ENCODE measurements at regions not wholly inside any gene's neighbourhood (a gene's known extent, or its start where the extent isn't known, plus 50 kb on each side); places are given as distances from the start of the nearest gene placed in this dataset.

GRCh38 chr1:55938376-55938850 lies 641.0 kb downstream of the PLPP3 start:
- no peaks in the 10 kb centered on the region for H3K23me2 ChIP-seq (ENCODE audit: insufficient read length, low read depth, low read length, poor library complexity, severe bottlenecking)
- H4K20me1 ChIP-seq (ENCODE audit: control insufficient read depth, insufficient read depth, insufficient read length): no peaks in the 10 kb centered on the region
- WGBS (ENCODE audit: extremely low coverage, insufficient read length, low lambda C conversion rate): no CpG with 5 or more reads among the region's 5 CpGs
- no peaks in the 10 kb centered on the region for H3K79me1 ChIP-seq (ENCODE audit: insufficient read depth, low read depth, low read length, poor library complexity, severe bottlenecking)
- TF ChIP-seq CTCF (conservative IDR thresholded peaks at IDR 0.05): no peak
- no peak overlapping the region for H3K56ac ChIP-seq (ENCODE audit: insufficient read length, low read depth, low read length)
- H2BK12ac ChIP-seq (ENCODE audit: insufficient read length, low read depth, low read length): no peak overlapping the region
- H3K9ac ChIP-seq (ENCODE audit: extremely low read depth, insufficient read length, low read length): no peak overlapping the region
- H3K27me3 ChIP-seq (ENCODE audit: insufficient read depth, low read length): no peaks in the 10 kb centered on the region
- Mint-ChIP-seq H3K27ac (no peak overlapping the region), H3K4me3 (no peak overlapping the region), H3K4me1 (no peaks in the 10 kb centered on the region), H3K9me3 (peaks cover 6 to 13% of the 10 kb centered on the region in 2 experiments), H3K27me3 (ENCODE audit: low read depth) (no peaks in the 10 kb centered on the region), H3K36me3 (ENCODE audit: insufficient read depth in 1 of 3, low read depth in 3 of 3) (peaks cover 0 to 6% (median 2%) of the 10 kb centered on the region in 3 experiments; a peak in 5 of 7 replicates)
- no peak overlapping the region for H3K18ac ChIP-seq (ENCODE audit: insufficient read length, low read depth, low read length)
- H2BK120ac ChIP-seq (ENCODE audit: low read depth, low read length, poor library complexity, severe bottlenecking): no peak overlapping the region
- no peak overlapping the region for H3K14ac ChIP-seq (ENCODE audit: insufficient read depth, low read length)
- no peaks in the 10 kb centered on the region for H3K4me1 ChIP-seq (ENCODE audit: insufficient read depth, low read length)
- H4K5ac ChIP-seq (ENCODE audit: insufficient read length, low read depth, low read length): no peak overlapping the region
- no peak overlapping the region for H2AK5ac ChIP-seq (ENCODE audit: insufficient read length, low read length)
- no peak overlapping the region for H2BK5ac ChIP-seq (ENCODE audit: insufficient read length, low read length)
- no peak overlapping the region for H2BK15ac ChIP-seq (ENCODE audit: low read depth, low read length)
- DNase-seq: no peak
- H3K9me3 ChIP-seq (ENCODE audit: control insufficient read depth, low read depth, low read length): no peaks in the 10 kb centered on the region
- H3K23ac ChIP-seq (ENCODE audit: insufficient read length, low read depth, low read length): no peak overlapping the region
- H3K27ac ChIP-seq (ENCODE audit: insufficient read length, low read depth, low read length): no peak overlapping the region
- no peak overlapping the region for H4K91ac ChIP-seq (ENCODE audit: insufficient read length, low read depth, low read length)
- H3T11ph ChIP-seq (ENCODE audit: low read length): no peak overlapping the region
- no peak overlapping the region for H3K4me2 ChIP-seq (ENCODE audit: insufficient read depth, insufficient read length, low read length)
- no peak overlapping the region for H4K8ac ChIP-seq (replicated peaks; ENCODE audit: insufficient read length, low read depth, low read length)
- H3K4ac ChIP-seq (ENCODE audit: low read depth, low read length): no peak overlapping the region
- H2BK20ac ChIP-seq (ENCODE audit: low read depth, low read length, poor library complexity, severe bottlenecking): no peak overlapping the region
- no peak overlapping the region for H2AFZ ChIP-seq (ENCODE audit: low read length)
- H3K79me2 ChIP-seq (ENCODE audit: insufficient read depth, low read length): no peaks in the 10 kb centered on the region

Data from H9 (cell line).